Common myeloid progenitor, CD34-positive (primary cell): ENCODE measurements at regions not wholly inside any gene's neighbourhood (a gene's known extent, or its start where the extent isn't known, plus 50 kb on each side); places are given as distances from the start of the nearest gene placed in this dataset.

Source experiments
- CTCF ChIA-PET: fragments of 350-600 bp; sonication (Branson Sonifier 250); formaldehyde crosslinking; loops from one replicate; lab custom pipeline; 2021; ENCODE audit warnings: antibody characterized with exemption; lab: Charles Lee
- POLR2A ChIA-PET: fragments of 350-600 bp; sonication (Branson Sonifier 250); formaldehyde crosslinking; loops from one replicate; lab custom pipeline; 2021; ENCODE audit warnings: antibody characterized with exemption; lab: Charles Lee
- DNase-seq, 3 donors: peaks; one replicate each; pipeline versions ENCODE4 v3.0.0 to v3.0.0-alpha.2; 2013
- H3K27ac ChIP-seq, 2 experiments: 1 replicate in 1 of 2; 2 replicates in 1 of 2; pipeline ENCODE4 v1.7.0; 2013; ENCODE audit warnings: inconsistent platforms in 2 of 2, low read length in 2 of 2, mild to moderate bottlenecking in 2 of 2, low read depth in 1 of 2, moderate library complexity in 1 of 2; ENCODE audit not compliant: severe bottlenecking in 2 of 2, insufficient read depth in 1 of 2, poor library complexity in 1 of 2
- H3K27me3 ChIP-seq, 5 experiments: replicated peaks in 2 of 5; 1 replicate in 3 of 5; 2 replicates in 2 of 5; pipeline versions ENCODE4 v1.6.1 to v1.7.0; 2013; ENCODE audit warnings: low read length in 4 of 5, mild to moderate bottlenecking in 2 of 5, moderate library complexity in 2 of 5, inconsistent platforms in 1 of 5; ENCODE audit not compliant: insufficient read depth in 5 of 5, control insufficient read depth in 4 of 5
- H3K36me3 ChIP-seq, 4 experiments: 1 replicate in 2 of 4; 2 replicates in 2 of 4; pipeline versions ENCODE4 v1.6.1 to v1.7.0; 2013; ENCODE audit warnings: low read length in 3 of 4, control low read depth in 1 of 4, mild to moderate bottlenecking in 1 of 4; ENCODE audit not compliant: control insufficient read depth in 4 of 4, insufficient read depth in 4 of 4
- H3K4me1 ChIP-seq, 4 experiments: 1 replicate in 3 of 4; 2 replicates in 1 of 4; pipeline versions ENCODE4 v1.6.1 to v1.7.1; 2013; ENCODE audit warnings: low read length in 3 of 4, mild to moderate bottlenecking in 3 of 4, control low read depth in 1 of 4, inconsistent platforms in 1 of 4, moderate library complexity in 1 of 4; ENCODE audit not compliant: control insufficient read depth in 4 of 4, insufficient read depth in 4 of 4; ENCODE audit errors: control extremely low read depth in 1 of 4
- H3K4me3 ChIP-seq, 7 experiments: 1 replicate in 4 of 7; 2 replicates in 3 of 7; pipeline versions ENCODE4 v1.5.1 to v1.7.0; 2013; ENCODE audit warnings: mild to moderate bottlenecking in 7 of 7, low read length in 6 of 7, moderate library complexity in 6 of 7, inconsistent platforms in 2 of 7, low read depth in 2 of 7, control low read depth in 1 of 7; ENCODE audit not compliant: insufficient read depth in 4 of 7, control insufficient read depth in 1 of 7; ENCODE audit errors: extremely low read depth in 1 of 7
- H3K9me3 ChIP-seq, 5 experiments: 1 replicate in 4 of 5; 2 replicates in 1 of 5; pipeline versions ENCODE4 v1.6.1 to v1.7.1; 2013; ENCODE audit warnings: low read length in 4 of 5, mild to moderate bottlenecking in 2 of 5, inconsistent platforms in 1 of 5, low read depth in 1 of 5, moderate library complexity in 1 of 5; ENCODE audit not compliant: control insufficient read depth in 4 of 5, insufficient read depth in 2 of 5; ENCODE audit errors: control extremely low read depth in 1 of 5
- WGBS: methylation state at CpG from one replicate; pipeline ENCODE4 v1.1.5; 2013; ENCODE audit not compliant: insufficient coverage; 5-methylcytosine and 5-hydroxymethylcytosine counted together

- POLR2A ChIA-PET: no interaction called here
- Histone ChIP-seq H3K4me1 (no peaks in the 10 kb centered on the region), H3K27ac (no peak overlapping the region), H3K9me3 (peaks cover 0 to 3% (median 0%) of the 10 kb centered on the region in 5 experiments), H3K4me3 (no peak overlapping the region), H3K36me3 (no peaks in the 10 kb centered on the region), H3K27me3 (peaks cover 0 to 16% (median 10%) of the 10 kb centered on the region in 5 experiments)
- peak in 1 of 3 donors; percentile 5 for DNase-seq
- CTCF ChIA-PET: no interaction called here
- WGBS: 86% methylated on average over 15 of the region's 16 CpGs
These were observed 560.9 kb downstream of the MIAT start for GRCh38 chr22:27218012-27218920.

GRCh38 chr22:27219036-27219435 is 561.6 kb downstream of the MIAT start:
- Histone ChIP-seq H3K27me3 (peaks cover 0 to 16% (median 10%) of the 10 kb centered on the region in 5 experiments), H3K4me3 (no peak overlapping the region), H3K4me1 (no peaks in the 10 kb centered on the region), H3K36me3 (no peaks in the 10 kb centered on the region), H3K9me3 (peaks cover 0 to 6% (median 2%) of the 10 kb centered on the region in 5 experiments), H3K27ac (no peak overlapping the region)
- ChIA-PET POLR2A (no interaction called here), CTCF (no interaction called here)
- no peak for DNase-seq
- WGBS: 95% methylated on average over 2 of the region's 2 CpGs

GRCh38 chr22:27220339-27220738 is 563.0 kb downstream of the MIAT start:
- H3K27ac ChIP-seq: no peak overlapping the region
- 79% methylated on average over 2 of the region's 5 CpGs for WGBS
- DNase-seq: no peak

GRCh38 chr22:27222178-27222577 is 564.8 kb downstream of the MIAT start:
- DNase-seq: no peak
- Histone ChIP-seq H3K4me3 (no peak overlapping the region), H3K36me3 (no peaks in the 10 kb centered on the region), H3K27ac (no peak overlapping the region), H3K4me1 (no peaks in the 10 kb centered on the region), H3K27me3 (peaks cover 0 to 35% (median 9%) of the 10 kb centered on the region in 5 experiments), H3K9me3 (peaks cover 0 to 6% (median 2%) of the 10 kb centered on the region in 5 experiments)
- ChIA-PET CTCF (interaction anchor here (1.2 kb wide), 1 partner anchor 11 kb away, joined by 3 read pairs; no protein-coding TSS in a partner anchor), POLR2A (no interaction called here)

More at GRCh38 chr22:27220339-27220738, 563.0 kb downstream of the MIAT start:
- Histone ChIP-seq H3K4me3 (no peak overlapping the region), H3K9me3 (peaks cover 0 to 6% (median 2%) of the 10 kb centered on the region in 5 experiments), H3K27me3 (peaks cover 0 to 26% (median 8%) of the 10 kb centered on the region in 5 experiments), H3K4me1 (no peaks in the 10 kb centered on the region), H3K36me3 (no peaks in the 10 kb centered on the region)
- POLR2A ChIA-PET: interaction anchor here (0.6 kb wide), 1 partner anchor 13 kb away, joined by 3 read pairs; no protein-coding TSS in a partner anchor
- CTCF ChIA-PET: no interaction called here

GRCh38 chr22:27223317-27224177 is 566.2 kb downstream of the MIAT start:
- Histone ChIP-seq H3K27me3 (peaks cover 0 to 35% (median 6%) of the 10 kb centered on the region in 5 experiments), H3K27ac (no peak overlapping the region), H3K4me1 (no peaks in the 10 kb centered on the region), H3K36me3 (no peaks in the 10 kb centered on the region), H3K9me3 (peaks cover 0 to 6% (median 2%) of the 10 kb centered on the region in 5 experiments), H3K4me3 (no peak overlapping the region)
- POLR2A ChIA-PET: no interaction called here
- no peak for DNase-seq
- CTCF ChIA-PET: interaction anchor here (1.0 to 1.2 kb wide), 2 partner anchors 9 to 85 kb away, joined by 3 read pairs; no protein-coding TSS in a partner anchor
- 69% methylated on average over 2 of the region's 3 CpGs for WGBS

GRCh38 chr22:27224485-27225374 is 567.3 kb downstream of the MIAT start:
- Histone ChIP-seq H3K27ac (no peak overlapping the region), H3K4me3 (no peak overlapping the region), H3K9me3 (peaks cover 0 to 8% (median 4%) of the 10 kb centered on the region in 5 experiments), H3K27me3 (peaks cover 3 to 35% (median 6%) of the 10 kb centered on the region in 5 experiments), H3K4me1 (no peaks in the 10 kb centered on the region), H3K36me3 (no peaks in the 10 kb centered on the region)
- no peak for DNase-seq
- 53% methylated on average over 6 of the region's 18 CpGs for WGBS
- ChIA-PET POLR2A (interaction anchor here (0.5 kb wide), 1 partner anchor 192 kb away, joined by 3 read pairs; no protein-coding TSS in a partner anchor), CTCF (interaction anchor here (1.0 kb wide), 1 partner anchor 86 kb away, joined by 3 read pairs; no protein-coding TSS in a partner anchor)
